HepG2 (cell line): ENCODE measurements at regions not wholly inside any gene's neighbourhood (a gene's known extent, or its start where the extent isn't known, plus 50 kb on each side); places are given as distances from the start of the nearest gene placed in this dataset.

ENCODE experiments used
- ATAC-seq: fragments of 200-7000 bp; cut with Tn5 transposase; 3 replicates; pipeline ENCODE4 v1.9.1; 2020; ENCODE audit warnings: mild to moderate bottlenecking, moderate library complexity
- BruUV-seq: library from RNA; stranded (reverse); fragments of 400-500 nt; replicated peaks from 2 replicates; lab custom pipeline; 2021; lab: Mats Ljungman, UMichigan
- CTCF ChIA-PET: fragments of 300-600 bp; formaldehyde crosslinking; extraction: SDS; loops from one replicate; lab custom pipeline; 2021; ENCODE audit warnings: low total read pairs, inconsistent platforms, low intra/inter-chr PET ratio; lab: Yijun Ruan, JAX
- POLR2A ChIA-PET: fragments of 350-600 bp; sonication (Branson Sonifier 250); formaldehyde crosslinking; loops from one replicate; lab custom pipeline; 2020; ENCODE audit warnings: antibody characterized with exemption, inconsistent platforms; lab: Yijun Ruan, JAX
- DNase-seq: peaks from one replicate; pipeline ENCODE4 v3.0.0-alpha.2; 2015; ENCODE audit warnings: low spot score
- FAIRE-seq: peaks from 3 replicates; lab custom pipeline; 2011; peaks lifted over from hg19 to GRCh38; lab: Jason Lieb, UNC
- H2AFZ ChIP-seq: one replicate; pipeline ENCODE4 v1.6.1; 2011; ENCODE audit warnings: low read length, inconsistent platforms
- H3K27ac ChIP-seq: fragments of 300-600 bp; 3 replicates; pipeline ENCODE4 v1.8.0; 2011; ENCODE audit warnings: mixed run types, mild to moderate bottlenecking, mixed read lengths, low read length, inconsistent platforms; ENCODE audit not compliant: insufficient read depth; ENCODE audit errors: extremely low read length
- H3K27me3 ChIP-seq, 2 experiments: fragments of 200-600 bp in 1 of 2; 2 replicates in 1 of 2; 3 replicates in 1 of 2; pipeline versions ENCODE4 v1.6.0 to v1.8.0; 2011; ENCODE audit warnings: low read length in 2 of 2, mild to moderate bottlenecking in 2 of 2, moderate library complexity in 2 of 2, inconsistent platforms in 1 of 2; ENCODE audit not compliant: insufficient read depth in 2 of 2, control insufficient read depth in 1 of 2
- H3K36me3 ChIP-seq, 2 experiments: fragments of 200-600 bp in 1 of 2; replicated peaks in 1 of 2; 2 replicates in 1 of 2; 3 replicates in 1 of 2; pipeline versions ENCODE4 v1.5.1 to v1.8.0; 2011; ENCODE audit warnings: low read length in 2 of 2, inconsistent platforms in 1 of 2; ENCODE audit not compliant: insufficient read depth in 2 of 2, control insufficient read depth in 1 of 2
- H3K4me1 ChIP-seq: 2 replicates; pipeline ENCODE4 v1.5.1; 2012; ENCODE audit warnings: low read length, inconsistent platforms; ENCODE audit not compliant: insufficient read depth
- H3K4me2 ChIP-seq: 2 replicates; pipeline ENCODE4 v1.6.0; 2011; ENCODE audit warnings: low read depth, low read length, inconsistent platforms
- H3K4me3 ChIP-seq, 3 experiments: fragments of 200-600 bp in 1 of 3; sonication (generic), shearing (Covaris generic) in 1 of 3; replicated peaks in 1 of 3; 2 replicates each; pipeline ENCODE4 v1.5.1; 2011 to 2016; ENCODE audit warnings: low read length in 3 of 3, inconsistent platforms in 2 of 3, low read depth in 2 of 3, mild to moderate bottlenecking in 2 of 3, control low read depth in 1 of 3, mixed read lengths in 1 of 3; ENCODE audit not compliant: insufficient read depth in 1 of 3
- H3K79me2 ChIP-seq: one replicate; pipeline ENCODE4 v1.6.1; 2011; ENCODE audit warnings: low read length, inconsistent platforms; ENCODE audit not compliant: insufficient read depth
- H3K9ac ChIP-seq: 2 replicates; pipeline ENCODE4 v1.6.0; 2011; ENCODE audit warnings: mild to moderate bottlenecking, low read depth, low read length, inconsistent platforms; ENCODE audit not compliant: insufficient read depth
- H3K9me3 ChIP-seq: 2 replicates; pipeline ENCODE4 v1.5.1; 2012; ENCODE audit warnings: mild to moderate bottlenecking, low read length
- H4K20me1 ChIP-seq: 2 replicates; pipeline ENCODE4 v1.6.0; 2011; ENCODE audit warnings: inconsistent platforms, mild to moderate bottlenecking, low read length, moderate library complexity; ENCODE audit not compliant: insufficient read depth
- LBX2 ChIP-seq: sonication (generic); formaldehyde crosslinking; IDR thresholded peaks from 2 replicates; pipeline ENCODE4 v1.5.0; 2020; ENCODE audit warnings: missing genetic modification reagents, mild to moderate bottlenecking, borderline replicate concordance
- MAFF ChIP-seq: IDR thresholded peaks from 2 replicates; pipeline ENCODE4 v1.6.1; 2011; ENCODE audit warnings: low read depth, low read length, improper control_type of control experiment
- MAFK ChIP-seq, 2 experiments: IDR thresholded peaks in 1 of 2; conservative IDR thresholded peaks in 1 of 2; 2 replicates each; pipeline ENCODE4 v1.6.1; 2011; ENCODE audit warnings: improper control_type of control experiment in 2 of 2, low read length in 2 of 2
- NFE2L1 ChIP-seq: sonication (generic); formaldehyde crosslinking; IDR thresholded peaks from 2 replicates; pipeline ENCODE4 v1.4.0; 2020; ENCODE audit warnings: missing genetic modification reagents, mild to moderate bottlenecking, borderline replicate concordance
- ZC3H4 ChIP-seq: sonication (generic); formaldehyde crosslinking; IDR thresholded peaks from 2 replicates; pipeline ENCODE4 v1.4.0; 2020; ENCODE audit warnings: missing genetic modification reagents, borderline replicate concordance
- ZNF687 ChIP-seq: sonication (generic); formaldehyde crosslinking; IDR thresholded peaks from 2 replicates; pipeline ENCODE4 v1.5.1; 2020; ENCODE audit warnings: mild to moderate bottlenecking, missing genetic modification reagents, moderate library complexity
- WGBS: methylation state at CpG from one replicate; pipeline ENCODE4 v1.1.6; 2017; ENCODE audit warnings: low lambda C conversion rate; 5-methylcytosine and 5-hydroxymethylcytosine counted together
- in situ Hi-C: cut with HindIII; loops from 2 replicates; pipeline ENCODE4 v1.10.0; 2017; ENCODE audit warnings: low pct_unique_long_range_greater_than_20kb; ENCODE audit not compliant: extremely low pct_ligation_motif_present
- intact Hi-C: fragments of 100-400 bp; cut with micrococcal nuclease; formaldehyde crosslinking; loops from one replicate; pipeline ENCODE4 v1.10.0; 2022; ENCODE audit not compliant: unreplicated experiment

GRCh38 chr7:145774777-145775176, 341.8 kb upstream of the CNTNAP2 start:
- Histone ChIP-seq H3K27me3 (no peaks in the 10 kb centered on the region), H4K20me1 (no peaks in the 10 kb centered on the region), H3K9ac (no peak overlapping the region), H3K4me1 (no peaks in the 10 kb centered on the region), H3K79me2 (no peaks in the 10 kb centered on the region), H3K27ac (no peak overlapping the region), H3K4me3 (no peak overlapping the region), H3K36me3 (no peaks in the 10 kb centered on the region), H3K9me3 (peaks cover 71% of the 10 kb centered on the region), H3K4me2 (no peak overlapping the region), H2AFZ (no peak overlapping the region)
- no TSS peak for BruUV-seq
- ChIA-PET POLR2A (no interaction called here), CTCF (no interaction called here)
- TF ChIP-seq NFE2L1 (no peak), MAFK (conservative IDR thresholded peaks at IDR 0.05 in 1 of 2, IDR thresholded peaks at IDR 0.05 in 1 of 2; ENCODE audit: low read length in 2 of 2) (peak; percentile 27 to 73; a peak in 2 of 4 replicates), MAFF (peak; percentile 52; the same call in 1 of the 2 replicates)
- FAIRE-seq (no peak), ATAC-seq (no peak), DNase-seq (no peak)
- WGBS: 1% methylated on average over 2 of the region's 2 CpGs
- in situ Hi-C loops: no loop called here
- intact Hi-C loops: no loop called here

- H3K4me2 ChIP-seq: no peak overlapping the region
- H3K4me3 ChIP-seq: no peak overlapping the region
- FAIRE-seq (no peak), DNase-seq (no peak), ATAC-seq (no peak)
- in situ Hi-C loops: no loop called here
- POLR2A ChIA-PET: no interaction called here
- BruUV-seq: no TSS peak
- H4K20me1 ChIP-seq: no peaks in the 10 kb centered on the region
- no peaks in the 10 kb centered on the region for H3K27me3 ChIP-seq
- H3K9ac ChIP-seq: no peak overlapping the region
- no peaks in the 10 kb centered on the region for H3K79me2 ChIP-seq
- intact Hi-C loops: no loop called here
- CTCF ChIA-PET: no interaction called here
- 38% methylated on average over 4 of the region's 11 CpGs for WGBS
- no peaks in the 10 kb centered on the region for H3K36me3 ChIP-seq
- TF ChIP-seq ZNF687 (CRISPR knock-in tag) (no peak), ZC3H4 (CRISPR knock-in tag) (no peak), LBX2 (no peak)
- no peak overlapping the region for H2AFZ ChIP-seq
- H3K4me1 ChIP-seq: no peaks in the 10 kb centered on the region
- peaks cover 89% of the 10 kb centered on the region for H3K9me3 ChIP-seq
- H3K27ac ChIP-seq: no peak overlapping the region
These were observed 363.6 kb upstream of the CNTNAP2 start for GRCh38 chr7:145753004-145753403.
